Hepatocyte (in vitro differentiated cells): ENCODE measurements at regions not wholly inside any gene's neighbourhood (a gene's known extent, or its start where the extent isn't known, plus 50 kb on each side); places are given as distances from the start of the nearest gene placed in this dataset.

Source experiments
- EZH2 ChIP-seq: fragments of 200-600 bp; sonication (generic); IDR thresholded peaks from 2 replicates; pipeline ENCODE4 v1.6.1; 2016; ENCODE audit warnings: antibody characterized with exemption, mild to moderate bottlenecking, borderline replicate concordance
- TF ChIP-seq, protein P1 (sequence below): fragments of 200-600 bp; sonication (generic); IDR thresholded peaks from 2 replicates; pipeline ENCODE4 v1.5.1; 2016; ENCODE audit warnings: antibody characterized with exemption, mild to moderate bottlenecking; ENCODE audit not compliant: poor library complexity

DNA sequence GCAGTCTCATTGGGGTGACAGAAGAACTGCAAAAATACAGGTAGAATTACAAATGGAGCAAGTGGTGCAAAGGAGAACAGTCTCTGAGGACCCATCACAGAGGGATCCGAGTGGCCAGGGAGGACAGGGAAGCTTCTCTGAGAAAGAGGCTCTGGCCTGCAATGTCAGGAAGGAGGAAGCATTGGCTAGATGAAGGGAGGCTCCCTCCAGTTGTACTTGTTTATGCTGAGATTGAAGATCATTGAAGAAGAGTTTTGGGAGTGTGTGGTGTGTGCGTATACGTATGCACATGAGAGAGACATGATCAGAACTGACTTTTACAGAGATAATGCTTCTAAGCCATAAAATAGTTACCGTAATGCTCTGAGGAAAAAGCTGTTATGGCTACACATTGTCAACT, 274.7 kb upstream of the FZD8 start:
- TF ChIP-seq, protein P1, sequence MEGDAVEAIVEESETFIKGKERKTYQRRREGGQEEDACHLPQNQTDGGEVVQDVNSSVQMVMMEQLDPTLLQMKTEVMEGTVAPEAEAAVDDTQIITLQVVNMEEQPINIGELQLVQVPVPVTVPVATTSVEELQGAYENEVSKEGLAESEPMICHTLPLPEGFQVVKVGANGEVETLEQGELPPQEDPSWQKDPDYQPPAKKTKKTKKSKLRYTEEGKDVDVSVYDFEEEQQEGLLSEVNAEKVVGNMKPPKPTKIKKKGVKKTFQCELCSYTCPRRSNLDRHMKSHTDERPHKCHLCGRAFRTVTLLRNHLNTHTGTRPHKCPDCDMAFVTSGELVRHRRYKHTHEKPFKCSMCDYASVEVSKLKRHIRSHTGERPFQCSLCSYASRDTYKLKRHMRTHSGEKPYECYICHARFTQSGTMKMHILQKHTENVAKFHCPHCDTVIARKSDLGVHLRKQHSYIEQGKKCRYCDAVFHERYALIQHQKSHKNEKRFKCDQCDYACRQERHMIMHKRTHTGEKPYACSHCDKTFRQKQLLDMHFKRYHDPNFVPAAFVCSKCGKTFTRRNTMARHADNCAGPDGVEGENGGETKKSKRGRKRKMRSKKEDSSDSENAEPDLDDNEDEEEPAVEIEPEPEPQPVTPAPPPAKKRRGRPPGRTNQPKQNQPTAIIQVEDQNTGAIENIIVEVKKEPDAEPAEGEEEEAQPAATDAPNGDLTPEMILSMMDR = peak; percentile 9
- no peak for TF ChIP-seq EZH2
